Dendritic cell treated with granulocyte-macrophage colony-stimulating factor and Interleukin-4, amounts not matched to agents 40 ng/mL and 50 ng/mL, for 4 days (primary cell): ENCODE measurements at regions not wholly inside any gene's neighbourhood (a gene's known extent, or its start where the extent isn't known, plus 50 kb on each side); places are given as distances from the start of the nearest gene placed in this dataset.

Experiments
- H3K27ac Mint-ChIP-seq: one replicate; pipeline ENCODE4 v1.8.0; 2022; ENCODE audit warnings: mild to moderate bottlenecking, mixed read lengths
- H3K27me3 Mint-ChIP-seq: one replicate; pipeline ENCODE4 v1.8.0; 2022; ENCODE audit warnings: mild to moderate bottlenecking, mixed read lengths
- H3K36me3 Mint-ChIP-seq: one replicate; pipeline ENCODE4 v1.8.0; 2022; ENCODE audit warnings: low read depth, mixed read lengths
- H3K4me1 Mint-ChIP-seq: one replicate; pipeline ENCODE4 v1.8.0; 2022; ENCODE audit warnings: low read depth, mixed read lengths
- H3K4me3 Mint-ChIP-seq: one replicate; pipeline ENCODE4 v1.8.0; 2022; ENCODE audit warnings: mild to moderate bottlenecking, moderate library complexity, mixed read lengths
- H3K9me3 Mint-ChIP-seq: one replicate; pipeline ENCODE4 v1.8.0; 2022; ENCODE audit warnings: mixed read lengths
- intact Hi-C: fragments of 100-400 bp; cut with micrococcal nuclease; formaldehyde crosslinking; loops from one replicate; pipeline ENCODE4 v1.15.0; 2022

DNA sequence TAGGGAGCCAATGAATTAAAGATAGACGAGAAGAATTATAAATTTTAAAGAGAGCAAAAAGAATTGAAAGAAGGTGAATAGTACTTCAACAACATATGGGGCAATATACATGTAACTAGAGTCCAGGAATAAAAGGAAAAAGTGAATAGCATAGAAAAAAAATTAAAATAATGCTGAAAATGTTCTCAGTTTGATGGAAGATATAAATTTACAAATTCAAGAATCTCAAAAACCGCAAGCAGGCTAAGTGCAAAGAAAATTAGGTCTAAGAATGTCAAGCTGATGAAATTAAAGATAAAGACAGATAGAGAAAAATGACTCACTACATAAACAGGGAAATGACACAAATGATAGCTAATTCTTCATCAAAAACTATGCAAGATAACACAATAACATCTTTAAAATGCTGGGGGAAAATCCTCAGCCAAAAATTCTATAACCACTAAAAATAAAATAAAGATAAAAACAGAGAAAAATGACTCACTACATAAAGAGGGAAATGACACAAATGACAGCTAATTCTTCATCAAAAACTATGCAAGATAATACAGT lies 326.3 kb downstream of the TBX15 start:
- Mint-ChIP-seq H3K4me3 (no peak overlapping the region), H3K36me3 (no peaks in the 10 kb centered on the region), H3K4me1 (no peaks in the 10 kb centered on the region), H3K27ac (no peak overlapping the region), H3K9me3 (peaks cover 27% of the 10 kb centered on the region), H3K27me3 (no peaks in the 10 kb centered on the region)
- intact Hi-C loops, result no loop called here

DNA sequence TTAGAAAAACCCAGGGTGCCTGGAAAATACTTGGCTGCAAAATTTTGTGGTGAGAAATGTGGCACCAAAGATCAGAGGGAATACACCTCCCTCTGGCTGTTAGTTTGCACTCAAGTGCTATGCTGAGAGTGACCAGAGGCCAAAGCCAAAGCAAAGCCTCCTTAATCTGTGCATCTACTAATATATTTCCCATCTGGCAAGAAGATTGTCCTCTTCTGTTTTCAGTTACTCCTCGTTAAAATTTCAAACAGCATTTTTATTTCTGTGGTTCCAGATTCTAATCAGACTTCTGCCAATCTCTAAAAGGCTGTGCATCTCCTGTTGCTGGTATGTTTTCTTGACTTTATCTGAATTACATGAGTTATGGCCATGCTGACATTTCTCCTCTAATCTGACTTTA lies 327.4 kb downstream of the TBX15 start:
- Mint-ChIP-seq H3K27ac (no peak overlapping the region), H3K4me1 (no peaks in the 10 kb centered on the region), H3K4me3 (no peak overlapping the region), H3K27me3 (no peaks in the 10 kb centered on the region), H3K9me3 (peaks cover 27% of the 10 kb centered on the region), H3K36me3 (no peaks in the 10 kb centered on the region)
- intact Hi-C loops, result no loop called here

DNA sequence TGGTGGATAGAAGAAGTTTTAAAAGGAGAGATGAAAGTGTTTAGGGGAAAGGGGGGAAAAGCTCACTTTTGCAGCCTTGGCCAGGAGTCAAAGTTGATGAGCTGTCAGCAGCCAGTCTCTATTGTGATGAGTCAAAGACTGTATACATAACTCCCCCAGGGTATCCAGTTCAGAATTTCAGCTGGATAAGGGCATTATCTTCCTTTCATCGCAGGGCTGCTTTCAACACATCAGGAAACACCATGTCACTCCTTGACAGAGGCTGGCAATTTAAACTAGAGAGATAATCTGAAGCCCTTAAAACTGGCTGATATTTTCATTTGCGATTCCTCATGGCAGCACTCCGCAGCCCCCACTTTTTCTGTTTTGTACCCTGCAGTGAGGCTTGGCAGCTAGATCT lies 328.5 kb downstream of the TBX15 start:
- Mint-ChIP-seq H3K4me1 (no peaks in the 10 kb centered on the region), H3K27me3 (no peaks in the 10 kb centered on the region), H3K36me3 (no peaks in the 10 kb centered on the region), H3K27ac (no peak overlapping the region), H3K9me3 (peaks cover 36% of the 10 kb centered on the region), H3K4me3 (no peak overlapping the region)
- intact Hi-C loops, result no loop called here

DNA sequence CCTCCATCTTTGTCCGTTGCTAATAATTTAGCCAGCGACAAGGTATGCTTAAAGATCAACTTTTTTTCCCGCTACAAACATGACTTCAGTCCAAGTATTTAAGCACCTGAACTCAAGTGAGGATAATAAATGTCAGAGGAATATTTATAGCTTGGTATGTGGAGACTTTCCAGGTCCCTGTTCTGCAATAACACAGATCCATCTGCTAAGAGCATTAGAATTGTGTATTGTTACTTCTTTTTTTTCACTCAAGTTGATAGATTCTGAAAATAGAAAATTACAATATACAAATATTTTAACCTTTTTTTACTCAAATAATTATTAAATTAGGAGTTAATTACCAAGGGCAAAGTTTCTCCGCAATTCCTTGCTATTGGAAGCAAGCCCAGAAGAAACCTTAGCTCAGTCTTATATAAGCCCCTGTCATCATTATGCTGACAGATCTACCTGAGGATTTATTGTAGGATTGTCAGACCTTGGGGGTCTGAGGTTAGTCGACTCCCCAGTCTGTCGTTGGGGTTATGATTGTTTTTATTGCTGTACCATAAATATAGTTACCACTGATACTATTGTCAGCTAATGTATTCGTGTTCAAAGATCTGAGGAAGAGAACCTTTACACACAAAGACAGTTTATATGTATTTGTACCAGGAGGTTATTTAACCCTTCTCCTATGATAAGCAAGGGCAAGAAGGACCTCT lies 337.9 kb downstream of the TBX15 start:
- H3K4me3 Mint-ChIP-seq, result no peak overlapping the region
- no peaks in the 10 kb centered on the region for H3K27me3 Mint-ChIP-seq
- H3K4me1 Mint-ChIP-seq, result no peaks in the 10 kb centered on the region
- peaks cover 14% of the 10 kb centered on the region for H3K9me3 Mint-ChIP-seq
- no peak overlapping the region for H3K27ac Mint-ChIP-seq
- intact Hi-C loops, result no loop called here
- H3K36me3 Mint-ChIP-seq, result no peaks in the 10 kb centered on the region

DNA sequence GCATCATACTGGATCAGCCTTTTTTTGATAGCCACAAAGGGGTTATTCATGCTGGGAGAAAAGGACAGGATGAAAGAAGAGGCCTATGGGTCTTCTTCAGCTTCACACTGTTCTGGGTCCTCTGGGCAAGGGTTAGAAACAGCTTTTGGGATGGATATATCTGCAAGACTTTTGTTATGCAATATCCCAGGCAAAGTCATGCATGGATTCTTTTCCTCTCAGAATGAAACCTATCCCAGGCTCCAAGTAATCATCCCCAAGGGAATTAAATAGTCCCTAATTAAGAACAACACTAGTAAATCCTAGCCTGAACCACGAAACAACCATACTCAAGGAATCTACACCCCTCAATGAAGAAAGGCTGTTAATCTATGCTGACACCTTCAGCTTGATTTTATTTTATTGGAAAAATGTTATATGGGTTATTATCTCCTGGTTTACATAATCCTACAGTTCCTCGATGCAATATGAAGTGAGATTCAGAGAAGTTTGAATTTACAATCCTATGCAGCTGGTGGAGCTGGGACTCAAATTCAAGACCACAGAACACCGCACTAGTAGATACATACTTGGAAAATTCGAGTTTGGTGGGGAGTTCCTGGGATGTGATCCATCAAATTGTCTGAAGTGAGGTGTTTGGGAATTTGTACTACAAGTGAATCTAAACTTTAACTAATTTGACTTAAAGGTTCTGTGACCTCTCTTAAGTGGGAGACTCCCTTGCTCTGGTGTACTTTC lies 338.6 kb downstream of the TBX15 start:
- peaks cover 7% of the 10 kb centered on the region for H3K9me3 Mint-ChIP-seq
- no peak overlapping the region for H3K4me3 Mint-ChIP-seq
- no peaks in the 10 kb centered on the region for H3K36me3 Mint-ChIP-seq
- intact Hi-C loops, result no loop called here
- no peak overlapping the region for H3K27ac Mint-ChIP-seq
- no peaks in the 10 kb centered on the region for H3K27me3 Mint-ChIP-seq
- H3K4me1 Mint-ChIP-seq, result no peaks in the 10 kb centered on the region

DNA sequence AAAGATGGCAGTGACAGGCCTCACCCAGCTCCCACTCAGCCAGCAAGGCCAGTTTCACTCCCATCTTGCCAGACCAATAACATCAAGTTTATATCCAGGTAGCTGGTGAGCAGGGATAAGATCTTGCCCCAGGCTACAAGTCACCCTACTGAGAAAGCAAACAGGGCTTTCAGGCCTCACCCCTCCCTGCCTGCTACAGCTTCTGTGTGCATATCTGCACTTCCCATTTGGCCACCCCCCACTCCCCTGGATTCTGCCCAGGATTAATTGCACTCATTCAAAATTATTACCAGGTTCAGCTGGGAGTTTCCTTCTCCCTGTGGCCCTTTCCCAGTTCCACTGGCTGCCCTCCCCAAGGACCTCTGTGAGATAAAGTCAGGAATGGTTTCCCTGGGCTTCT lies 352.1 kb downstream of the TBX15 start:
- Mint-ChIP-seq H3K9me3 (peaks cover 64% of the 10 kb centered on the region), H3K27ac (no peak overlapping the region), H3K36me3 (no peaks in the 10 kb centered on the region), H3K27me3 (no peaks in the 10 kb centered on the region), H3K4me3 (no peak overlapping the region), H3K4me1 (no peaks in the 10 kb centered on the region)
- intact Hi-C loops, result no loop called here

DNA sequence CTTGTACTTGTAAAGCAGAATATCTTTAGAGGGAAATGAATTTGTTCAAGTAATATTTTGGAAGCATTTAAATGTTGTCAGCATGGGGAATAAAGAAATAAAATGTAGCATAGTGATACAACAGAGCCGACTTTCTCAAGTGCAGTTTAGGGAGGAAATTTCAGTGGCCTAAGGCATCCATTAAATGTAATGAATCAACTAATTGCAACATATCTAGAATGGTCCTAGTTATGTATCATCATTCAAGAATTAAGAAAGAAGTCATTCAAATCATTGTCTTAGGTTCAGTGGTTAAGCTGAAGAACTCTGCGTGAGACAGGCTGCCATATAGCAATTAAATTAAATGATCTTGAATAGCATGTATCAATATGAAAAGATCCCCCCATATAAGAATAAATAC lies 360.7 kb downstream of the TBX15 start:
- H3K36me3 Mint-ChIP-seq, result no peaks in the 10 kb centered on the region
- intact Hi-C loops, result no loop called here
- H3K9me3 Mint-ChIP-seq, result peaks cover 27% of the 10 kb centered on the region
- no peaks in the 10 kb centered on the region for H3K4me1 Mint-ChIP-seq
- no peaks in the 10 kb centered on the region for H3K27me3 Mint-ChIP-seq
- H3K4me3 Mint-ChIP-seq, result no peak overlapping the region
- H3K27ac Mint-ChIP-seq, result no peak overlapping the region

DNA sequence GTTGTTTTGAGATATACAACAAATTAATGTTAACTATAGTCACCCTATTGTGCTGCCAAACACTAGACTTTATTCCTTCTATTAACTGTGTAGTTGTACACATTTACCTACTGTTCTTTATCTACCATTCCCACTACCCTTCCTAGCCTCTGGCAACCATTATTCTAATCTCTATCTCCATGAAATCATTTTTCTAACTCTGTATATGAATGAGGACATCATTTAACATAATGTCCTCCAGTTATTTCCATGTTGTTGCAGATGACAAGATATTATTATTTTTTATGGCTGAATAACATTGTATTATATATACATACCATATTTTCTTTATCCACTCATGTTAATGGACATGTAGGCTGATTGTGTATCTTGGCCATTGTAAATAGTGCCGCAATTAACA lies 366.3 kb downstream of the TBX15 start:
- Mint-ChIP-seq H3K4me1 (no peaks in the 10 kb centered on the region), H3K4me3 (no peak overlapping the region), H3K9me3 (peaks cover 29% of the 10 kb centered on the region), H3K27ac (no peak overlapping the region), H3K27me3 (no peaks in the 10 kb centered on the region), H3K36me3 (no peaks in the 10 kb centered on the region)
- intact Hi-C loops, result no loop called here

DNA sequence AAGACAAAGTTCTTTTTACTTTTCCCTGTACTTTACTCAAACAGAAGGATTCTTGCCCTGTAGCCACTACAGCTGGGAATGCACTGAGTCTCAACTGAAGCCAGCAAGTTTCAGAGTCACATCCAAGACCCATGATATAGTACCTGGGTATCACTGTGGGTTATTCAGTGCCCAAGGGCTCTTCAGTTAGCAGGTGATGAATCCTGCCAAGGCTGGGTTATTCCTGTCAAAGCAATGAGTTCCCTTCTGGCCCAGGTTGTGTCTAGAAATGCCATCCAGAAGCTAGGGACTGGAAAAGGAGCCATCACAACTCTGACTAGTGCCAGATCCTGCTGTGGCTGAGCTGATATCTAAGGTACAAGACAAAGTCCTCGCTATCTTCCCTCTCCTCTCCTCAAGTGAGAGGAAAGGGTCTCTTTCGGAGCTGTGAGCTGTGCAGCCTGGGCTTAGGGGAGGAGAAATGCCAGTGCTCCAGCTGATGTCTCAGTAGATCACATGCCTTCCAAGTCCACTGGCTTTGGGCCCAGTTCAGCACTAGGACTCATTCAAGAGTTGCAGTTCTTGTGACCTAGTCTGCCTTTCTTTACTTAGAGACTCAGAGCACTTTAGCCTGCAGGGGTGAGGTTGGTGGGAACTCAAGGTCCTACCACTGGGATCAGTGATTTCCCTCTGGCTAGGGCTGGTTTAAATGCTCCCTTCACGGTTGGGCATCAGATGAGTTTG lies 369.4 kb downstream of the TBX15 start:
- H3K27ac Mint-ChIP-seq, result no peak overlapping the region
- intact Hi-C loops, result no loop called here
- H3K36me3 Mint-ChIP-seq, result no peaks in the 10 kb centered on the region
- peaks cover 54% of the 10 kb centered on the region for H3K9me3 Mint-ChIP-seq
- no peaks in the 10 kb centered on the region for H3K4me1 Mint-ChIP-seq
- H3K4me3 Mint-ChIP-seq, result no peak overlapping the region
- no peaks in the 10 kb centered on the region for H3K27me3 Mint-ChIP-seq

DNA sequence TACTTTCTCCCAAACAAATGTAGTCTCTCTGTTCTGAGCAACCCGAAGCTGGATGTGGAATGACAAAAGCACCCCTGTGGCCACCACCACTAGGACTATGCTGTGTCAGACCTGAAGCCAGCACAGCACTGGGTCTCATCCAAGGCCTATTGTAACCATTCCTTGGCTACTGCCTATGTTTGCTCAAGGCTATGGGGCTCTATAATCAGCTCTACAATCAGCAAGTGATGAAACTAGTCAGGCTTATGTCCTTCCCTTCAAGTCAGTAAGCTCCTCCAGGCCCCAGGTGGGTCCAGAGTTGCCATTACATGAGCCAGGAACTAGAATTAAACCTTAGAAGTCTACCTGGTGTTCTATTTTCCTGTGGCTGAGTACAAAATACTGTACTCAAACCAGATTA lies 370.2 kb downstream of the TBX15 start:
- H3K36me3 Mint-ChIP-seq, result no peaks in the 10 kb centered on the region
- no peaks in the 10 kb centered on the region for H3K27me3 Mint-ChIP-seq
- intact Hi-C loops, result no loop called here
- H3K4me1 Mint-ChIP-seq, result no peaks in the 10 kb centered on the region
- no peak overlapping the region for H3K27ac Mint-ChIP-seq
- peaks cover 54% of the 10 kb centered on the region for H3K9me3 Mint-ChIP-seq
- no peak overlapping the region for H3K4me3 Mint-ChIP-seq

DNA sequence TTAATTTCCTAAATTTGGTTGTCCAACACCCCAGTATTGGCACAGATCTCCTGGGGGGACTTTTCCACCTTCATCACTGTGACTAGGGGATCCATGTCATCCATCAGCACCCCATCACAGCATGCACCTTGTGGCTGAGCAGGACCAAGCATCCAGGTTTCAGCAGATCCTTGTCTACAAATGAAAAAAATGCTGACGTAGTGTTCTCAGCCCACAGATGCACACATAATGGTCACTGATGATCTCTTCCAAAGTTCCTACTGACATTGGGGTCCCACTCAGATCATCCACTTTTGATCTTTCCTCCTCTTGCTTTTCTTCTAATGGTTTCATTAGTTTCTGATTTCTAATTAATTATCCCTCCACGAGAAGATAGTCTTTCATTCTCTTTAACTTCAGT lies 373.1 kb downstream of the TBX15 start:
- H3K27ac Mint-ChIP-seq, result no peak overlapping the region
- no peaks in the 10 kb centered on the region for H3K36me3 Mint-ChIP-seq
- no peaks in the 10 kb centered on the region for H3K27me3 Mint-ChIP-seq
- H3K9me3 Mint-ChIP-seq, result peaks cover 72% of the 10 kb centered on the region
- intact Hi-C loops, result no loop called here
- H3K4me1 Mint-ChIP-seq, result no peaks in the 10 kb centered on the region
- H3K4me3 Mint-ChIP-seq, result no peak overlapping the region

DNA sequence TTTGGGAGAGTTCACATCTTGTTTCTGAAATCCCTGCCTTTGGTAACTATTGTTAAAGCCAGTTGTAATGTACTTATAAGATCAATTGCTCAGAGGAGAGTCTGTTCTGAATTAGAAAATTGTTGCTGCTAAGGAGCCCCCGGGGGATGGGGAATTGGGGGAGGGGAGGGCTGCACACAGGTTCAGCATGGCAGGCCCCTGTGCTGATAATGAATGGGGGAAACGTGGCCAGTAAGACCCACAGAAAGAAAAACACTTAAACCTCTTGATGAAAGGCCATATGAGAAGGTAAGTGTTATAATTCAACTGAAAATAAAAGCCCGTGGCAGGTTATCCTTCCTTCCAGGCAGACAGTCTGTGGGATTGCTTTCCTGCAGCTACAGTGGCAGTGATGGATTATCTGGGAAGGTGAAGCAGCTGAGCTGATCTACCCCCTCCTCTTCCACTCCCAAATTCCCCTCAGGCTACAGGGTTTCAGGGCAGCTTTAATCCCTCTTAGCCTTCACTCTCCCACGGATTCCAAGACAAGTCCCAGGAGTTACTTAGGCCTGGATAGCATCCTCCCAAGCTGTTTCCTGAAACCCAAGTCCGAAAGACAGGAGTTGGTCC lies 398.8 kb downstream of the TBX15 start:
- Mint-ChIP-seq H3K9me3 (peaks cover 9% of the 10 kb centered on the region), H3K4me1 (no peaks in the 10 kb centered on the region), H3K4me3 (no peak overlapping the region), H3K27me3 (no peaks in the 10 kb centered on the region), H3K36me3 (no peaks in the 10 kb centered on the region), H3K27ac (no peak overlapping the region)
- intact Hi-C loops, result no loop called here

DNA sequence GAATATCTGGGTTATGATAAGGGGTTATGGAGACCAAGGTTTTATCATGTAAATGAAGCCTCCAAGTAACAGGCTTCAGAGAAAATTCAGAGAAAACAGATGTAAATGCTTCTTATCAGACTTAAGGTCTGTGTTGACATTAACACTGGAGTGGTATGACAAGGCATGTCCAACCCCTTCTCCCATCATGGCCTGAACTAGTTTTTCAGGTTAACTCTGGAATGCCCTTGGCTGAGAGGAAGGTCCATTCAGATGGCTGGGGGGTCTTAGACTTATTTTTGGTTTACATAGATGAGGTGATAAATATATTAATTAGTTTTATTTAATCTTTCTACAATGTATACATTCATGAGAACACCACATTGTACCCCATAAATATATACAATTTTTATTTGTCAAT lies 399.6 kb downstream of the TBX15 start:
- no peak overlapping the region for H3K4me3 Mint-ChIP-seq
- no peaks in the 10 kb centered on the region for H3K27me3 Mint-ChIP-seq
- H3K4me1 Mint-ChIP-seq, result no peaks in the 10 kb centered on the region
- peaks cover 9% of the 10 kb centered on the region for H3K9me3 Mint-ChIP-seq
- H3K27ac Mint-ChIP-seq, result no peak overlapping the region
- intact Hi-C loops, result no loop called here
- no peaks in the 10 kb centered on the region for H3K36me3 Mint-ChIP-seq

DNA sequence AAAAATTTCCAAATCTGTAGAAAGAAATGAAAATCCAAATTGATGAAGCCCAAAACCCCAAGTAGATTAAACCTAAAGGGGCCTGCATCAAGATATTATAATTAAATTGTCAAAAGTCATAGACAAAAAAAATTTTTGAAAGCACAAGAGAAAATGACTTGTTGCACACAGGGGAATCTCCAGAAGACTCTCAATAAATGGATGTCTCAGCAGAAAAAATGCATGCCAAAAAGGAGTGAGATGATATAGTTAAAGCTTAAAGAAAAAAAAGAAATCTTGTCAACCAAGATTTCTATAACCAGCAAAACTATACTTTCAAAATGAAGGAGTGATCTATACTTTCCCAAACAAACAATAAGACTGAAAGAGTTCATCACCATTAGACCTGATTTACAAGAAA lies 393.2 kb upstream of the SPAG17 start:
- Mint-ChIP-seq H3K36me3 (no peaks in the 10 kb centered on the region), H3K9me3 (peaks cover 41% of the 10 kb centered on the region), H3K27me3 (no peaks in the 10 kb centered on the region), H3K4me3 (no peak overlapping the region), H3K27ac (no peak overlapping the region), H3K4me1 (no peaks in the 10 kb centered on the region)
- intact Hi-C loops, result no loop called here
